Left hindlimb (tissue), 1 donor: ENCODE measurements at regions not wholly inside any gene's neighbourhood (a gene's known extent, or its start where the extent isn't known, plus 50 kb on each side); places are given as distances from the start of the nearest gene placed in this dataset.
"Not testable (repeated sequence)": the region's sequence is repeated elsewhere in the genome, so short reads cannot be mapped to it uniquely, and the experiment has no call there.

Experiments used
- DNase-seq: peaks from one replicate; pipeline ENCODE4 v3.0.0-alpha.2; 2018

DNA sequence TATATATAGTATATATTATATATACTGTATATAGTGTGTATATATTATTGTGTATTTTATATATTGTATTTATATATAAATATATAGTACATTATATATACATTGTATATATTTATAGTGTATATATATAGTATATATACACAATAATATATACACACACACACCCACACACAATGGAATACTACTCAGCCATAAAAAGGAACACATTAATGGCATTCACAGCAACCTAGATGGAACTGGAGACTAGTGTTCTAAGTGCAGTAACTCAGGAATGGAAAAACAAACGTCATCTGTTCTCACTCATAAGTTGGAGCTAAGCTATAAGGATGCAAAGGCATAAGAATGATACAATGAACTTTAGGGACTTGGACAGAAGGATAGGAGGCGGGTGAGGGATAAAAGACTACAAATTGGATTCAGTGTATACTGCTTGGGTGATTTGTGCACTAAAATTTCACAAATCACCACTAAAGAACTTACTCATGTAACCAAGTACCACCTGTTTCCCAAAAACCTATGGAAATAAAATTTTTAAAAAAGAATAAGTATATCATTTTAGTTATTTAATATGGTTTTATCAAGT, 201.9 kb upstream of the CDH11 start:
- no peak for DNase-seq

DNA sequence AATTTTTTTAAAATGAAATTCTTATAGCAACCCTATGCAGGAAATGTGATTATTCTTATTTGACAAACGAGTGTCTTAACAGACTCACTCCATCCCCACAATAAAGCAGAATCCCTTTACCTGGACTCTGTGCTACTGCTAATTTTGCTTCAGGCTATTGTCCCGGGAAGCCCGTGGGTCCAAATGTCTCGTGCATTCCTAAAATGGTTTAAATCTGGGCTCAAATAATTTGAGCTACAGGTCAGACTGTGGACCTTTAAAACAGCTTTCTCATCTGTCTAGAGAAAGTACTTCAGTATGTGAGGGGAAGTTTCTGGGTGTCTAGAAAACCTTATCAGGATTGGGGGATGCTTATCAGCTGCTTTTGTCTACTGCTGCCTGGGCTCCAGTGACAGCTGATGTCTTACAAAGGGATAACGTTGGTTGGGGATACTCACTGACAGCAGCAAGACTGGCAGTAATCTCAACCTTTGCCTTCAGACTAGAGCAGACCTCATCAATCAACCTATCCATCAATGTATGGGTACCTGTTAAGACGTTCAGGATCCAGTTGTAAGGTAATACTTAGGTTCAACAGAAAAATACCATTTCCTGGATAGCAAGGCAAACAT, 197.9 kb upstream of the CDH11 start:
- no peak for DNase-seq

DNA sequence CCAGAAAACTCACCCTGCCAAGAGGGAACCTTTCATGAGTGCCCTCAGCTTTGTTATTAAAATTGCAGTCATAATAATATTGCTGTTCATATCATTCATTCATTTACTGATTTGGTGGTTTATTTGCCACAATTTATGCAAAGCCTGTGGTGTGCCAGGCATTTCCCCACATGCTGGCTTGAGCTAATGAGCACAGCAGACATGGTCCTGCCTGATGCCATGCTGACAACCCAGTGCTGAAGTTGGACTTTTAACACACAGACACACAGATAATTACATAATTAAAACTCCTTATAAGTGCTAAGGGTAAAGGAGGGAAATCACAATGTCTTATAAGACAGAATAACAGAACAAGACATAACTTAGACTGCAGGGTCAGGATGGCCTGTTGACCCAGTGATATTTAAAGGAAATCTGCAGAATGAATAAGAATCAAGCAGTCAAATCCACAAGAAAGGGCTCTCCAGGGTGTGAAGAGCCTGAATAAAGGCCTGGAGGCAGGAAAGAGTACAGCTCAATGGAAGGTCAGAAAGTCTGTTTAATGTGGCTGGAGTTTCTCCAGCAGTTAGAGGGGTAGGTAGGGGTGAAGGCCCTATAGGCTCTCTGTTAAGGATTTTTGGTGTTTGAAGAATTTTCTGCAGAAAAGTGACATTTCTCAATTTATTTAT, 196.9 kb upstream of the CDH11 start:
- DNase-seq, result no peak

DNA sequence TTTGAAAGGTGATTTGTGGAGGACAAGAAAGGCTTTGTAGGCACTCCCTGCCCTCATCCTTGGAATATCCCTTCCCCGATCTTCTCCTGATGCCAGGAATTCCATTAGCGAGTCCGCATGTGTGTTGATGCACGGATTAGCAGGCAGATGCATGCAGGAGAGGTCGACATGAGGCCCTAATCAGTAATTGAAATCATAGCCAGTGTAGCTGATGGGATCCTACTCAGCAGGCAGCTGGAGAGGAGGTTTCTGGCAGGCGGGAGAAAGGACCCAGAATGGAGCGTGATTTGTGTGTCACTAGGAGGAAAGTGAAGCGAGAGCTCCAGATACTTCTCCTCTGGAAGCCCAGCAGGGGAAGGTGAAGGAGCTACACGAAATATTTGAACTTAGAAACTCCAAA, 196.3 kb upstream of the CDH11 start:
- no peak for DNase-seq

DNA sequence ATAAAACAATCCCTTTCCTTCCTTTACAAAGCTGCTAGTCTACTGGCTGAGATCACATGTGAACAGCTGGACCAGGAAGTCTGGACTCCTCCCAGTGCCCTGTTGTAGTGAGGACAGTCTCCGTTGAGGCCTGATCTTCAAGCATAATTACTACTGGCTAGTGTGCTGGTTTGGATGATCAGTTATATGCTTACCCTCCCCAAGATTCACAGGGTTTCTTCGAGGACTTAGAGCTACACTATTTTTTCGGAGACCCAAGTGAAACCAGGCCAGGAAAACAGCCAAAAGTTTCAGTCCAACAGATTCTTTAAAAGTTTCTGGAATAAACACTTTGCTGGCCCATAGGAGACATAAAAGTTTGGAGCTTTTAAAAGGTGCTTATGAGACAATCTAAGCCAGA, 194.9 kb upstream of the CDH11 start:
- peak; percentile 36 for DNase-seq

DNA sequence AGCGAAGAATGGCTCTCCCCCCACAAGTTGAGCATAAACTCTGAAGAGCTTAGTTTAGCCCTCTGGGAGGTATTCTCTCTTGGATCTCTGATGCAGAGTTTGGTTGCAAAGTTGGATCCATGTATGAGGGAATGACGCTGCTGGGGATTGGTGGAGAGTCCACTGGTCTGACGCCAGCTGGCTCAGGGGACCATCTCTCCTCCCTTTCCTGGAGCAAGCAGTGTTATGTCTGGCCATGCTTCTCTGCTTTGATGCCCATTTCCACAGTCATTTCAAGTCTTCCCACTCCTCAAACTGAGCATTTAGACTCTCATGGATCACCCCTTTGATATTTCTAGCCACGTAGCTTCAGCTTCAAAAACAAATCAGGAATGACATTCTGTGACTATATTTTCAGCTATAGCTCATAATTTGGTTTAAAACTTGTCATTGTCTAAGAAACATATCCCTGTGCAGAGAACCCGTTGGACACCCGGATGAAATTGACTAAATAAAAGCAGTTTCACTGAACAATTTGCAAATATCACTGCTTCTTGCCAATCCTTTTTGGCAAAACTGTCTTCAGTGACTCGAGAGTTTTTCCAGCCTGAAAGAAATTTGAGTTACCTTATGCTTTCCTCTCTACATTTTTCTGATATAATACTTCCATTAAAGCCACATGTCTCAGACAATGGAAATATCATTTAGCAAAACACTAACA, 193.4 kb upstream of the CDH11 start:
- DNase-seq, result peak; percentile 90

DNA sequence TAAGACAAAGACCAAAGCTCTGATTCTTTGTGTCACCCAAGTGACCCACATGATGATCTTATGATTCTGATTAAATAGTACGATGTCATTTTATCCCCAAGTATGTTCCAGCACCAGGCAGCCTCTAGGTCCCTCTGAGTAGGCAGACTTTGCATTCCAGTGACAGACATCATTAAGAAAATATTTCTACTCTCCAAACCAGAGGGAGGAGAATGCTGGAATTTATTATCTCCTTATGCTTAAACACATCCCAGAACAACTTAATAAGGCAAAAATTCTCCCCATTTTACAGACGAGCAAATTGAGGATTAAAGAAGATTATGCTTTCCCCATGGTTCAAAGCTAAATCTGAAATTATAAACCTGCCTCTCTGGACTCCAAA, 192.8 kb upstream of the CDH11 start:
- no peak for DNase-seq

DNA sequence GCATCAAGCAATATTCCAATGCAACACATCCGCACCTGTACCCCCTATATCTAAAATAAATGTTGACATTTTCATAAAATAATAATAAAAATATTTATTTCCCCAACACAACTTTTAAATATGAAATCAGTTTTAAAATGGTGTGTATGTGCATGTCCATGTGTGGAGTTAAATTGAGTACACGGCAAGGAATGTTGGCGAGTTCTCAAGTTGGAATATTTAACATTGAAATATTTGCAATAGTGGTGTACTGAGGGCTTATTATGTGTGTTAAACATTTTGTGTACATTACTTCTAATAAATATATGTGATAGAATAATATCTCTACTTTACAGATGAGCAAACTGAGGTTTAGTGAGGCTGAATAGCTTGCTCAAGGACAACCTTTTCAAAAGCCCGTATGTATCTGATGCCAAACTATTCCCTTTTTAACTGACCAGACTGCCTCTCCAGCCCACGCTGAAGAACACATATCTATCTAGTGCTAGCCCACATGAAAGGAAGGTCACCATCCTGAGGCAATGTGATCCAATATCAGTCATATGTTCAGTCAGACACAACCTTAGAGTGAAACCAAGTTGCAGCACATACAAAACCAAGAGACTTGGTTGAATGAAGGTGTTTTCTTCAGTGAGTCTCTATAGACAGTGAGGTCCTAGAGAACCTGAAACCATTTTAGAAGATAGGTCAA, 192.2 kb upstream of the CDH11 start:
- DNase-seq, result no peak

DNA sequence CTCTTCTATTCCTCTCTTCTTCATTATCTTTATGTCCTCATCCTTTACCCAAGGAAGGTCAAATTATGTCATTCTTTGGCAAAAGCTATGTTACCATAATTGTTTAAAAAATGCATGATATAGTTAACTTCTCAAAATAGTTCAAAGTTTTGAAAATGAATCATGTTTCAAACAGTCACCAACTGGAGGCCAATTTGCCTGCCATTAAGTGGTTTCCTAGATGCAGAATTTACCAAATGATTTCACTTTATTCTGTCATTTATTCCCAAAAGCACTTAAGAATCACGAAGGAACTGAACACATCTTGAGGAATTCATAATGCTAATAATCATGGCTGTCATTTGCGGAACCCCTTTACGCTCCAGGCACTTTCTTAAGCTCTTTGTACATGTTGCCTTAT, 190.9 kb upstream of the CDH11 start:
- no peak for DNase-seq

DNA sequence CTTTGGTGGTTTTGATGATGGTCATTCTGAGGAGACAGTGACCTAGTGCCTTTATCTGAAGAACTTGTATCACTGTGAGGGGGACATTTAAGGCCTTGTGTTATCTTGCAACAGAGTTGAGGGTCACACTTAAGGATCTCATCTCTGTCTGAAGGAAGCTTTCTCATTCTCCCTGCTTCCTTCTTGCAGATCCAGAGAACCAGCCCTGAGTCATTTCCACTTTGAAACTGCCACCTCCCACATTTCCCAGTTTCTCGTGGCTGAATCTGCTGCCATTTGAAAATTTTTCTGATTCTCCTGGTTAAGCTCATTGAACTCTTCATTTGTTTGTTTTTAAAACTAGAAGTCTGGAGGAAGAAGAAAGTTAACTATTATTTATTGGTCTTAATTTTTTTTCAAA, 190.2 kb upstream of the CDH11 start:
- DNase-seq, result no peak

DNA sequence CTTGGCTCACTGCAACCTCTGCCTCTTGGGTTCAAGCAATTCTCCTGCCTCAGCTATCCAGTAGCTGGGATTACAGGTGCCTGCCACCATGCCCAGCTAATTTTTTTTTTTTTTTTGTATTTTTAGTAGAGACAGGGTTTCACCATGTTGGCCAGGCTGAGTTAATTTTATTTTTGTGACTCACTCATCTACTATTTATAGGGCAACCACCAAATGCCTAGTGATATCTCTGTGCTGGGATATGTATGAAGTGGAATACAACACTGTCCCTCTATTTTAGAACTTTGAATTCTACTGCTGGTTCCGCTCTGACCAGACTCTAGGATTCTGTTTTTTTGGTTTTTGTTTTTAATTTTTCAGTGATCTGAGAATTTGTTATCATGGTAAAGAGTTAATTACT, 188.6 kb upstream of the CDH11 start:
- DNase-seq, result not testable (repeated sequence)

DNA sequence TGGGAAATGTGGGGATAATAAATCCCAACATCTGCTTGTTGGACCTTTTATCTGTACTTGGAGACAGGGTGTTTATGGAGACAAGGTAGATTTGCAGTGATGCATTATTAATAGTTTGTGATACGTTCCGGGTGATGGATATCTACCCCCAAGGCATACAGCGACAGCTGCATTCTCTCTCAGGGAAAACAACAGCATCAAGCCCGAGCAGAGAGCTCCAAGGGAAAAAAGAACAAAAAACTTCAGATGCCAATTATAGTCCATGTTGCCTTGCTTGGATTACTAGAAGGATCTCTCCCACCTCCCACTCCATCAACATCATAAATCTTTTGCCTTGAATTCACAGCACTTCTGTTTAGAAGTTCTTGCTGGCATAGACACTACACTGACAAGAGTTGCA, 187.5 kb upstream of the CDH11 start:
- DNase-seq, result no peak

DNA sequence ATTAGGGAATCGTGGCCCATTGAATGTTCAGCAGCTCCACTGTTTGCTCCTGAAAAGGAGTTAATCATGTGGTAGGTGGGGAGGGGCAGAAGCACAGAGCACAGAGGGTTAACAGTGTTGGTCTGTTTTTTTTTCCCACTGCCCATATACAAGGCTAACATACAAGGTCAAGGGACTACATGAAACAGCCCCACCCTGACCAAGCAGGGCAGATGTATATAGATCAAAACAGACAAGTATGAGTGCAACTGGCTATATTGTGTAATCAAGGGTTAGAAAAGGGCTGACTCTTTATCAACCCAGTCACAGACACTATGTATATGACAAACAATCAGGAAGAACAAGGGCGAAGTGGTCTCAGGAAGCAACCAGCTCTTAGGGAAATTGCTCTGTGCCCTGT, 186.6 kb upstream of the CDH11 start:
- no peak for DNase-seq

DNA sequence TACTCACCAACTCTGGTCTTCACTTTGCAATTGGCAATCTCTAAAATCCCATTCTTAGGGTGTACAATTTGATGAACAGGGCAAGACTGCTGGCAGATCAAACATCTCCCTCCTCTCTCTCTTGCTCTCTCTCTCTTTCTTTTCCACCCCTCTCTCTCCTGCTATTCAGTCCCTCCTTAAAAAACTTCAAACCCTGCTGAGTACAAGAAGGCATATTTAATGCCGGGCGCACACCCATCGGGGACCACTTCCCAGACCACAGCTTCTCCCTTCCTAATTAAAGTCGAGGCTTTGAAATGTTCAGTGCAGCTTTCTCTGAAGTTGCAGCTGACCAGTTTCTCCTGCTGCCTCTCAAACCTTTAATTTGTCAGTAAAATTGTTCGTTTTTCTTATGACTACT, 185.4 kb upstream of the CDH11 start:
- DNase-seq, result peak; percentile 42

DNA sequence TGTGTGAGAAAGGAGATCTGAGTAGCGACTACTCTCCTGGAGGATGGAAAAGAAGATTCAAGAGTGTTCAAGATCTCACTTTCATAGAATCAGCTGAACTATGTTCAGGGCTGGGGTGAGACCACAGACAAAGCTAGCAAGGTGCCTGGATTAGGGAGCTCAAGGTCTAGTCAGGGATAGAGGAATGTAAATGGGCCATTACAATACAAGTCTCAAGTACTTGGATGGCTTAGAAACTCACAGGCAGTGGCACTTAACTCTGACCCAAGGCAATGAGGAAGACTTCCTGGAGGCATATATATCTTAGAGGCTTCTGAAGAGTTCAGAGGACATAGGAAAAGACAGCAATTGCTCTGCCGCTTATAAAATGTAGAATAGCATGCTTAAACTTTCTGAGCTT, 184.9 kb upstream of the CDH11 start:
- DNase-seq, result no peak

DNA sequence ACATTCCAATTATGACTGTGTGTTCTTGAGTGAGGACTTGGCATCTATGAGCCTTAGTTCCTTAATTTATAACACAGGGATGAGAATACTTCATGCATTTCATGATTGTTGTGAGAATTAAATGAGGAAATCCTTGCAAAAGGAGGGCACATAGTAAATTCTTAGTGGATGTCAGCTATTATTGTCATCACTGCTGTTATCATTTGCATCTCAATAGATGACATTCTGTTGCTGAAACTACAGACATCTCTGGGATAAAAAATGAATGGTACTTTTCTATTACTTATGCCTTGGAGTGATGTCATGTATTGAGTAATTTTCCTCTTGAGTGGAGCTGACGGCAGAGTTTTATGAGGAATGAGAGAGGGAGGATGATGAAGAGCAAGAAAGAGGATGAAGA, 184.4 kb upstream of the CDH11 start:
- no peak for DNase-seq

DNA sequence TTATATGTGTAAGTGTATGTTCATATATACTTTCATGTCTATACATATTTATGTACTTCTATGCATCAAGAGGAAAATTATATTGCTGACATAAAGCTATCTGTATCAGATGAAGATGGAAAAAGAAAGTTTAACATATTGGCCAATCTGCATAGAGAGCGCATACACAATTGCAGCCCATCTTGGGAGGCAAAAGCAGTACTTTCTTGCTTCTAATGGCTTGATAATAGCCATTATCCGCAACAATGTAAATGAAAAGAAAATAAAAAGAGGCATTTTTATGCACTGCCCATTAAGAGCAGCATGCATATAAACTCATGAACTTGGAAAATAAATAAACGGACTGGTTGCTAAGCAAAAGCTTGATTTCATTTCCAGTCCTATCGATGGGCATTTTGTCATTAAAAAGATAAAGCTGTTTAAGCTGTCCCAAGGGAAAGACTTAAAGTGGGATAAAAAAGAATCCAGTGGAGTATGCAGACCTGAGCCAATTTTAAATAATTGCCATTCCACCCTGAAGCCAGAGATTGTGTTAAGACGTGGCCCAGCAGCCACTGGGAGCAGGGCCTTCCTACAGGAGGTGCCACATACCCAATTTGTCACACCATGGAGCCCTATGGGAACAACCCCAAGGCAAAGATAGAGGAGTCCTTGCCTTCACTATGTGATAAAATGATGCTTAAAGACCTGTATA, 183.6 kb upstream of the CDH11 start:
- no peak for DNase-seq

DNA sequence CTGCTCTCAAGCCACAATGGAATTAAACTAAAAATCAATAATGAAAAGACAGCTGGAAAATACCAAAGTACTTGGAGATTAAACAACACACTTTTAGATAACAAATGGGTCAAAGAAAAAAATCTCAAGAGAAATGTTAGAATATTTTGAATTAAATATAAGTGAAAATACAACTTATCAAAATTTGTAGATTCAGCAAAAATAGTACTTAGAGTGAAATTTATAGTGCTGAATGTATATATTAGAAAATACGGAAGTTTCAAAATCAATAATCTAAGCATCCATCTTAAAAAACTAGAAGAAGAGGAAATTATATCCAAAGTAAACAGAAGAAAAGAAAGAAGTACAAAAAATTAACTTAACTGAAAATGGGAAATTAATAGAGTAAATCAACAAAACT, 179.2 kb upstream of the CDH11 start:
- no peak for DNase-seq

DNA sequence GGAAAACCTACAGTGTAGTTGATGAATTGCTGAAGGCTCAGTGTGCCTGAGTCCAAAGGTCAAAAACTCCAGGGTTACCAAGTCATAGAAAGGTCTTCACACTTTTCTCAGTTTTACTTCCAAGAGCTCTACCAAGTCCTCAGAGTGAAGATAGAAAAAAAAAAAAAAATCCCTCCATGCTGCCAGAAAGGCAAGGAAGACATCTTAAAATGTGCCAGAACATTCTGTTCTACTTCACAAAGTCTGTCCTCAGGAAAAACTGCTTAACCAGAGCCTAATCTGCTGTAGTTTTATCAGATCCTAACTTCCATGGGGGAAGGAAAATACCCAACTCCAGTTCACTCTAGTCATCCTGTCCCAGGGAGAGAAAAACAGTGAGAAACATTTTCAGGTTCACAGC, 175.6 kb upstream of the CDH11 start:
- no peak for DNase-seq

DNA sequence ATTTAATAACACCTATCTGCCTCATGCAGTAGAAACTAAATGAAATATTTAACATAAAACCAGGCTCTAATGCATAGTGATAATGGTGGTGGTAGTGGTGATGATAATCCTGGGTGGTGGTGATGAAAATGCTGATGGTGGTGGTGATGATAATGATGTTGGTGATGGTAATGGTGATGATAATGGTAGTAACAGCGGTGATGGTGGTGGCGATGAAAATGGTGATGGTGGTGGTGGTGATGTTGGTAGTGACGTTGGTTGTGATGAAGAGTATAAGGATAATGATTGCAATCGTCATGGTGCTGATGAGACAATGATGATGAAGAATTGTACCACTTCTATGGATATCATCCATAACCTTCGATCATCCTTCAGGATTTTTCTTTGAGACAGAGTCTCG, 173.7 kb upstream of the CDH11 start:
- DNase-seq, result no peak

DNA sequence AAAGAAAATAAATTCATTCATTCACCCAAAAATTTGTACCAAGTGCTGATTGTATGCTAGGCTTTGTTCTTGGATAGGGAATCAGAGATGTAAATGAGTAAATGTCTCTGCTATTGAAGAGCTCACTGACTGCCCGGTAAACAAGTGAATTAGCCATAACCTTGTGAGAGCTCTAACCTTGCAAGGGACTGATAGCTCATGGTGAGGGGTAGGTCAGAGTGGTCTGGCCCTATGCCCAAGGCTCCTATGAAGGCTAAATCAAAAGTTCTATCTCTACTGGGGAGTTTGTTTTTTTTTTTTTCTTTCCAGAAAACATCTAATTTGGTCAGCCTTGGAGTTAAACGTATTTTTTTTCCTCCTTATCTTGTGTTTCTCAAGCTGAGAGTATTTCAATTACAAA, 172.8 kb upstream of the CDH11 start:
- DNase-seq, result no peak

DNA sequence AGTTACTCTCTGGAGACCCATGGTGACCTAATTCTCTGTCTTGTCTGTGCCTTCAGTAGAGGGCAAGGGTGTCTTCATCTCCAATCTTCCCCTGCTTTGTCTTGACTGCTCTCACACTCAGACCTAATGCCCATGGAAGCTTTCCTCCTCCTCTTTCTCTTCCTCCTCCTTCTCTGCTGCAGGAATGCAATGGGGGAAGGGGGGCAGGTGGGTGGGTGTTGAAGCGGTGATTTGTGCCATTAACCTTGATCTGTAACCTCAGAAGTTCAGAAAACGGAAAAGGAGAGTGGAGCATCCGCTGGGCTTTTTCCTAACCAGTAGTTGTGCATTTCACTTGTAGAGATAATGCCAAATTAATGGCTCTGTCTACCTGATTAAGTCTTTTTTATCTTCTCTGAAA, 172.3 kb upstream of the CDH11 start:
- DNase-seq, result no peak

DNA sequence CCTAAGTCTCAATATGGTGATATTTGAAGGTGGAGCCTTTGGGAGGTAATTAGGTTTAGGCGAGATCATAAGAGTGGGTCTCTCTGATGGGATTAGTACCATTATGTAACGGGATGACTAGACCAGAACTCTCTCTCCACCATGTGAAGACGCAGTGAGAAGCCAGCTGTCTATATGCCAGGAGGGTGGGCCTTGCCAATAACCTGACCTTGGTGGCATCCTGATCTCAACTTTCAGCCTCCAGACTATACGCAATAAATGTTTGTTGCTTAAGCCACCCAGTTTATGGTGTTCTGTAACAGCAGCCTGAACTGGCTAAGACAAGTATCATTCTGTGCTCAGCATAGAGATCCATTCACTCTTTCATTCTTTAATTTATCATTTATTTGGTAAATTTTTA, 167.2 kb upstream of the CDH11 start:
- no peak for DNase-seq
